NT2/D1 (cell line): ENCODE measurements at regions not wholly inside any gene's neighbourhood (a gene's known extent, or its start where the extent isn't known, plus 50 kb on each side); places are given as distances from the start of the nearest gene placed in this dataset.
"Not testable (repeated sequence)": the region's sequence is repeated elsewhere in the genome, so short reads cannot be mapped to it uniquely, and the experiment has no call there.

Source experiments
- DNase-seq: peaks from one replicate; pipeline ENCODE4 v3.0.0-alpha.2; 2011; ENCODE audit warnings: low read depth, low spot score
- H3K27me3 ChIP-seq: 2 replicates; pipeline ENCODE4 v1.6.0; 2011; ENCODE audit warnings: mild to moderate bottlenecking; ENCODE audit not compliant: insufficient read length, insufficient read depth
- H3K36me3 ChIP-seq: 2 replicates; pipeline ENCODE4 v1.6.1; 2011; ENCODE audit warnings: mild to moderate bottlenecking, low read length, mixed read lengths; ENCODE audit not compliant: insufficient read depth, insufficient read length
- H3K4me1 ChIP-seq: 2 replicates; pipeline ENCODE4 v1.5.1; 2011; ENCODE audit not compliant: insufficient read depth, insufficient read length
- H3K4me3 ChIP-seq: 2 replicates; pipeline ENCODE4 v1.5.1; 2011; ENCODE audit warnings: low read depth; ENCODE audit not compliant: insufficient read length
- H3K9ac ChIP-seq: 2 replicates; pipeline ENCODE4 v1.6.0; 2011; ENCODE audit warnings: low read depth; ENCODE audit not compliant: insufficient read length
- H3K9me3 ChIP-seq: 2 replicates; pipeline ENCODE4 v1.5.1; 2011; ENCODE audit warnings: mild to moderate bottlenecking, low read length; ENCODE audit not compliant: insufficient read depth
- SUZ12 ChIP-seq: IDR thresholded peaks from 2 replicates; pipeline ENCODE4 v1.6.1; 2011; ENCODE audit not compliant: insufficient read length, insufficient read depth; ENCODE audit errors: extremely low read depth
- YY1 ChIP-seq: IDR thresholded peaks from 2 replicates; pipeline ENCODE4 v1.6.1; 2011; ENCODE audit not compliant: insufficient read length, insufficient read depth
- ZNF274 ChIP-seq: IDR thresholded peaks from 2 replicates; pipeline ENCODE4 v1.6.1; 2011; ENCODE audit warnings: mild to moderate bottlenecking, low read depth, low read length

- H3K4me3 ChIP-seq: no peak overlapping the region
- no peaks in the 10 kb centered on the region for H3K4me1 ChIP-seq
- H3K9ac ChIP-seq: no peak overlapping the region
- H3K36me3 ChIP-seq: no peaks in the 10 kb centered on the region
- TF ChIP-seq ZNF274 (no peak), SUZ12 (no peak), YY1 (no peak)
- no peak for DNase-seq
- no peaks in the 10 kb centered on the region for H3K9me3 ChIP-seq
- H3K27me3 ChIP-seq: peaks cover 9% of the 10 kb centered on the region
These were observed 131.0 kb downstream of the TMEM182 start for GRCh38 chr2:102892698-102893310.

GRCh38 chr2:102893870-102894269, 132.0 kb downstream of the TMEM182 start:
- Histone ChIP-seq H3K9me3 (no peaks in the 10 kb centered on the region), H3K9ac (no peak overlapping the region), H3K4me1 (no peaks in the 10 kb centered on the region), H3K36me3 (no peaks in the 10 kb centered on the region), H3K27me3 (peaks cover 9% of the 10 kb centered on the region), H3K4me3 (no peak overlapping the region)
- no peak for TF ChIP-seq SUZ12
- no peak for TF ChIP-seq YY1
- no peak for TF ChIP-seq ZNF274
- no peak for DNase-seq

GRCh38 chr2:102895376-102895775, 133.5 kb downstream of the TMEM182 start:
- H3K9me3 ChIP-seq: no peaks in the 10 kb centered on the region

GRCh38 chr2:102909240-102909639, 147.4 kb downstream of the TMEM182 start:
- DNase-seq, H3K4me1 ChIP-seq: not testable (repeated sequence)

More at GRCh38 chr2:102895376-102895775, 133.5 kb downstream of the TMEM182 start:
- DNase-seq: peak; percentile 13
- peaks cover 9% of the 10 kb centered on the region for H3K27me3 ChIP-seq
- no peaks in the 10 kb centered on the region for H3K36me3 ChIP-seq
- no peak for TF ChIP-seq YY1
- TF ChIP-seq ZNF274: no peak
- no peak for TF ChIP-seq SUZ12
- no peak overlapping the region for H3K4me3 ChIP-seq
- no peak overlapping the region for H3K9ac ChIP-seq
- H3K4me1 ChIP-seq: no peaks in the 10 kb centered on the region

GRCh38 chr2:102910724-102911123, 148.9 kb downstream of the TMEM182 start:
- Histone ChIP-seq H3K4me3 (no peak overlapping the region), H3K27me3 (no peaks in the 10 kb centered on the region), H3K4me1 (no peaks in the 10 kb centered on the region), H3K9me3 (peaks cover 10% of the 10 kb centered on the region; the same call in 1 of the 2 replicates), H3K9ac (no peak overlapping the region), H3K36me3 (no peaks in the 10 kb centered on the region)
- no peak for DNase-seq
- TF ChIP-seq YY1 (no peak), SUZ12 (no peak), ZNF274 (no peak)

More at GRCh38 chr2:102909240-102909639, 147.4 kb downstream of the TMEM182 start:
- not testable (repeated sequence) for H3K4me3 ChIP-seq, H3K9ac ChIP-seq, H3K36me3 ChIP-seq, H3K9me3 ChIP-seq, H3K27me3 ChIP-seq

- peaks cover 39% of the 10 kb centered on the region for H3K9me3 ChIP-seq
- H3K27me3 ChIP-seq: no peaks in the 10 kb centered on the region
- H3K36me3 ChIP-seq: no peaks in the 10 kb centered on the region
- no peak overlapping the region for H3K9ac ChIP-seq
- TF ChIP-seq ZNF274: no peak
- TF ChIP-seq YY1: no peak
- TF ChIP-seq SUZ12: no peak
- H3K4me1 ChIP-seq: no peaks in the 10 kb centered on the region
- H3K4me3 ChIP-seq: no peak overlapping the region
- no peak for DNase-seq
These were observed 153.3 kb downstream of the TMEM182 start for GRCh38 chr2:102915128-102915527.

GRCh38 chr2:102922321-102922720, 160.5 kb downstream of the TMEM182 start:
- no peaks in the 10 kb centered on the region for H3K36me3 ChIP-seq
- no peaks in the 10 kb centered on the region for H3K4me1 ChIP-seq
- no peak overlapping the region for H3K9ac ChIP-seq
- no peak for TF ChIP-seq SUZ12
- no peak for TF ChIP-seq ZNF274
- no peak for TF ChIP-seq YY1
- H3K9me3 ChIP-seq: peaks cover 14% of the 10 kb centered on the region; the same call in 1 of the 2 replicates
- no peak overlapping the region for H3K4me3 ChIP-seq
- DNase-seq: no peak
- no peaks in the 10 kb centered on the region for H3K27me3 ChIP-seq

GRCh38 chr2:102925003-102925402, 163.2 kb downstream of the TMEM182 start:
- Histone ChIP-seq H3K36me3 (no peaks in the 10 kb centered on the region), H3K4me1 (no peaks in the 10 kb centered on the region), H3K27me3 (no peaks in the 10 kb centered on the region), H3K4me3 (no peak overlapping the region), H3K9me3 (no peaks in the 10 kb centered on the region), H3K9ac (no peak overlapping the region)
- TF ChIP-seq SUZ12: no peak
- TF ChIP-seq YY1: no peak
- TF ChIP-seq ZNF274: no peak
- DNase-seq: no peak
